ENCODE measurements at regions not wholly inside any gene's neighbourhood (a gene's known extent, or its start where the extent isn't known, plus 50 kb on each side); places are given as distances from the start of the nearest gene placed in this dataset.

DNA sequence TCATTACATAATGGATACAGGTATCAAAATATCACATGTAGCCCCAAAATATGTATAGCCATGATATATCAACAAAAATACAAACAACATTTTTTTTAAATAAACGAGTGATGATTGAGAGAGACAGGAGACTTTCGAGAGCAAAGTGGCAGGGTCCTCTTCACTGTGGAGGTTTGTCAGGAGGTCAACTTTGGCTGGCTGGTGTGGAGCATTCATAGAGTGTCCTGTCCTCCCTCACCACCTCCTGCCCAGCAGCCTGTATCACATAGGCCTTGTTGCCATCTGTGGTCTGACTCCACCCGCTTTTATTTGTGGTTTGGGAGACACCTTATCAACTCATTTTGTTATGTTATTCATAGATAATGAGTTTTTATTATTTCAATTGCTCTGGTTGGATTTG, 206.9 kb downstream of the SYK start:
- Mint-ChIP-seq H3K27me3 (ENCODE audit: insufficient read depth, low read depth, poor library complexity) (peaks cover 3% of the 10 kb centered on the region), H3K9me3 (peaks cover 6% of the 10 kb centered on the region; the same call in 2 of the 3 replicates), H3K36me3 (ENCODE audit: low read depth) (no peaks in the 10 kb centered on the region; the same call in 2 of the 3 replicates), H3K4me3 (no peak overlapping the region), H3K27ac (no peak overlapping the region), H3K4me1 (no peaks in the 10 kb centered on the region; the same call in 2 of the 3 replicates)
- DNase-seq (ENCODE audit: low spot score) (no peak), ATAC-seq (no peak)
- Histone ChIP-seq H3F3A (replicated peaks; ENCODE audit: low read depth) (no peaks in the 10 kb centered on the region), H3K27me3 (ENCODE audit: insufficient read depth) (no peaks in the 10 kb centered on the region), H3K36me3 (ENCODE audit: insufficient read depth) (no peaks in the 10 kb centered on the region), H3K27ac (ENCODE audit: low read depth) (no peak overlapping the region), H3K4me2 (no peak overlapping the region), H4K20me1 (replicated peaks; ENCODE audit: insufficient read depth) (no peaks in the 10 kb centered on the region), H2AFZ (no peak overlapping the region), H3K4me3 (no peak overlapping the region), H3K79me2 (replicated peaks; ENCODE audit: insufficient read depth) (no peaks in the 10 kb centered on the region), H3K9me2 (ENCODE audit: insufficient read depth) (0 out of 2 replicates have a peak, but pooled peaks cover 6% of the 10 kb centered on the region), H3K4me1 (ENCODE audit: insufficient read depth) (no peaks in the 10 kb centered on the region)
- TF ChIP-seq JUNB (IDR thresholded peaks at IDR 0.05; ENCODE audit: unreplicated experiment): no peak
- TF ChIP-seq EZH2 (IDR thresholded peaks at IDR 0.05; ENCODE audit: low read depth, unreplicated experiment): no peak
- TF ChIP-seq POLR2AphosphoS5 (IDR thresholded peaks at IDR 0.05; ENCODE audit: low read depth): no peak
- TF ChIP-seq EZH2phosphoT487 (IDR thresholded peaks at IDR 0.05; ENCODE audit: unreplicated experiment): no peak
- TF ChIP-seq ZNF331 (CRISPR knock-in tag; IDR thresholded peaks at IDR 0.05; ENCODE audit: low read depth): no peak
- TF ChIP-seq ZNF462 (CRISPR knock-in tag; IDR thresholded peaks at IDR 0.05): no peak
- TF ChIP-seq STAT1 (IDR thresholded peaks at IDR 0.05; ENCODE audit: unreplicated experiment): no peak
- TF ChIP-seq ETS1 (IDR thresholded peaks at IDR 0.05): no peak
- TF ChIP-seq, protein P1, sequence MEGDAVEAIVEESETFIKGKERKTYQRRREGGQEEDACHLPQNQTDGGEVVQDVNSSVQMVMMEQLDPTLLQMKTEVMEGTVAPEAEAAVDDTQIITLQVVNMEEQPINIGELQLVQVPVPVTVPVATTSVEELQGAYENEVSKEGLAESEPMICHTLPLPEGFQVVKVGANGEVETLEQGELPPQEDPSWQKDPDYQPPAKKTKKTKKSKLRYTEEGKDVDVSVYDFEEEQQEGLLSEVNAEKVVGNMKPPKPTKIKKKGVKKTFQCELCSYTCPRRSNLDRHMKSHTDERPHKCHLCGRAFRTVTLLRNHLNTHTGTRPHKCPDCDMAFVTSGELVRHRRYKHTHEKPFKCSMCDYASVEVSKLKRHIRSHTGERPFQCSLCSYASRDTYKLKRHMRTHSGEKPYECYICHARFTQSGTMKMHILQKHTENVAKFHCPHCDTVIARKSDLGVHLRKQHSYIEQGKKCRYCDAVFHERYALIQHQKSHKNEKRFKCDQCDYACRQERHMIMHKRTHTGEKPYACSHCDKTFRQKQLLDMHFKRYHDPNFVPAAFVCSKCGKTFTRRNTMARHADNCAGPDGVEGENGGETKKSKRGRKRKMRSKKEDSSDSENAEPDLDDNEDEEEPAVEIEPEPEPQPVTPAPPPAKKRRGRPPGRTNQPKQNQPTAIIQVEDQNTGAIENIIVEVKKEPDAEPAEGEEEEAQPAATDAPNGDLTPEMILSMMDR (conservative IDR thresholded peaks at IDR 0.05; ENCODE audit: low read depth in 2 of 2): no peak
- TF ChIP-seq NANOG (IDR thresholded peaks at IDR 0.05; ENCODE audit: borderline replicate concordance): no peak
- TF ChIP-seq, protein P2, sequence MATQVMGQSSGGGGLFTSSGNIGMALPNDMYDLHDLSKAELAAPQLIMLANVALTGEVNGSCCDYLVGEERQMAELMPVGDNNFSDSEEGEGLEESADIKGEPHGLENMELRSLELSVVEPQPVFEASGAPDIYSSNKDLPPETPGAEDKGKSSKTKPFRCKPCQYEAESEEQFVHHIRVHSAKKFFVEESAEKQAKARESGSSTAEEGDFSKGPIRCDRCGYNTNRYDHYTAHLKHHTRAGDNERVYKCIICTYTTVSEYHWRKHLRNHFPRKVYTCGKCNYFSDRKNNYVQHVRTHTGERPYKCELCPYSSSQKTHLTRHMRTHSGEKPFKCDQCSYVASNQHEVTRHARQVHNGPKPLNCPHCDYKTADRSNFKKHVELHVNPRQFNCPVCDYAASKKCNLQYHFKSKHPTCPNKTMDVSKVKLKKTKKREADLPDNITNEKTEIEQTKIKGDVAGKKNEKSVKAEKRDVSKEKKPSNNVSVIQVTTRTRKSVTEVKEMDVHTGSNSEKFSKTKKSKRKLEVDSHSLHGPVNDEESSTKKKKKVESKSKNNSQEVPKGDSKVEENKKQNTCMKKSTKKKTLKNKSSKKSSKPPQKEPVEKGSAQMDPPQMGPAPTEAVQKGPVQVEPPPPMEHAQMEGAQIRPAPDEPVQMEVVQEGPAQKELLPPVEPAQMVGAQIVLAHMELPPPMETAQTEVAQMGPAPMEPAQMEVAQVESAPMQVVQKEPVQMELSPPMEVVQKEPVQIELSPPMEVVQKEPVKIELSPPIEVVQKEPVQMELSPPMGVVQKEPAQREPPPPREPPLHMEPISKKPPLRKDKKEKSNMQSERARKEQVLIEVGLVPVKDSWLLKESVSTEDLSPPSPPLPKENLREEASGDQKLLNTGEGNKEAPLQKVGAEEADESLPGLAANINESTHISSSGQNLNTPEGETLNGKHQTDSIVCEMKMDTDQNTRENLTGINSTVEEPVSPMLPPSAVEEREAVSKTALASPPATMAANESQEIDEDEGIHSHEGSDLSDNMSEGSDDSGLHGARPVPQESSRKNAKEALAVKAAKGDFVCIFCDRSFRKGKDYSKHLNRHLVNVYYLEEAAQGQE (IDR thresholded peaks at IDR 0.05; ENCODE audit: unreplicated experiment): no peak
- no peak for TF ChIP-seq CREB1 (CRISPR knock-in tag; IDR thresholded peaks at IDR 0.05; ENCODE audit: low read depth)
- no peak for TF ChIP-seq ZNF114 (CRISPR knock-in tag; IDR thresholded peaks at IDR 0.05)
